Type B pancreatic cell (in vitro differentiated cells): ENCODE measurements at regions not wholly inside any gene's neighbourhood (a gene's known extent, or its start where the extent isn't known, plus 50 kb on each side); places are given as distances from the start of the nearest gene placed in this dataset.

Source experiments
- DNase-seq: peaks from one replicate; pipeline ENCODE4 v3.0.0; 2021; ENCODE audit warnings: mixed read lengths; ENCODE audit not compliant: unreplicated experiment; ENCODE audit errors: extremely low spot score
- H3K27ac Mint-ChIP-seq: 2 replicates; pipeline ENCODE4 v1.8.0; 2021; ENCODE audit warnings: mild to moderate bottlenecking, mixed read lengths
- H3K27me3 Mint-ChIP-seq: 2 replicates; pipeline ENCODE4 v1.8.0; 2021; ENCODE audit warnings: mixed read lengths
- H3K36me3 Mint-ChIP-seq: 2 replicates; pipeline ENCODE4 v1.8.0; 2021; ENCODE audit warnings: mixed read lengths
- H3K4me1 Mint-ChIP-seq: one replicate; pipeline ENCODE4 v1.8.0; 2021; ENCODE audit warnings: mixed read lengths; ENCODE audit not compliant: unreplicated experiment
- H3K4me3 Mint-ChIP-seq: 2 replicates; pipeline ENCODE4 v1.8.0; 2021; ENCODE audit warnings: mild to moderate bottlenecking, mixed read lengths
- H3K9me3 Mint-ChIP-seq: 2 replicates; pipeline ENCODE4 v1.8.0; 2021; ENCODE audit warnings: mixed read lengths
- TF ChIP-seq, protein P1 (sequence below): fragments of 200-600 bp; sonication (generic); conservative IDR thresholded peaks from 2 replicates; pipeline ENCODE4 v1.5.0; 2021; ENCODE audit warnings: antibody characterized with exemption, mild to moderate bottlenecking

DNA sequence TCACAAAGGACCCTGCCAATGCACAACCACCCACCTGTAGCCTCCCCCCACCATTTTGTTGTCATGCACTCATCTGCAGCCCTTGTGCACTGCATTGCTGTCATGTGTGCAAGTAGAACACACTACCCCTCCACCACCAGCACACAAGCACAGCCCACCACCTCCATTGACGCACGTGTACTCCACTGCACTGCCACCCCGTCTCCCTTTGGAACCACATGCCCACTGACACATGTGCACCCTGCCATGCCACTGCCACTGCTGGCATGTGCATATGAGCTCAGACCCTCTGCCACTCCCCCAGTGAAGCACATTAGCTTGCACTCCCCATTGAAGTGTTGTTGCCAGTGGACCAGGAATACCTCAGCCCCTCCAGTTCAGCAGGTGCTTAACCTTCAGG is 530.3 kb upstream of the ACO1 start:
- H3K4me1 Mint-ChIP-seq = no peaks in the 10 kb centered on the region
- H3K9me3 Mint-ChIP-seq = no peaks in the 10 kb centered on the region
- TF ChIP-seq, protein P1, sequence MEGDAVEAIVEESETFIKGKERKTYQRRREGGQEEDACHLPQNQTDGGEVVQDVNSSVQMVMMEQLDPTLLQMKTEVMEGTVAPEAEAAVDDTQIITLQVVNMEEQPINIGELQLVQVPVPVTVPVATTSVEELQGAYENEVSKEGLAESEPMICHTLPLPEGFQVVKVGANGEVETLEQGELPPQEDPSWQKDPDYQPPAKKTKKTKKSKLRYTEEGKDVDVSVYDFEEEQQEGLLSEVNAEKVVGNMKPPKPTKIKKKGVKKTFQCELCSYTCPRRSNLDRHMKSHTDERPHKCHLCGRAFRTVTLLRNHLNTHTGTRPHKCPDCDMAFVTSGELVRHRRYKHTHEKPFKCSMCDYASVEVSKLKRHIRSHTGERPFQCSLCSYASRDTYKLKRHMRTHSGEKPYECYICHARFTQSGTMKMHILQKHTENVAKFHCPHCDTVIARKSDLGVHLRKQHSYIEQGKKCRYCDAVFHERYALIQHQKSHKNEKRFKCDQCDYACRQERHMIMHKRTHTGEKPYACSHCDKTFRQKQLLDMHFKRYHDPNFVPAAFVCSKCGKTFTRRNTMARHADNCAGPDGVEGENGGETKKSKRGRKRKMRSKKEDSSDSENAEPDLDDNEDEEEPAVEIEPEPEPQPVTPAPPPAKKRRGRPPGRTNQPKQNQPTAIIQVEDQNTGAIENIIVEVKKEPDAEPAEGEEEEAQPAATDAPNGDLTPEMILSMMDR = no peak
- H3K4me3 Mint-ChIP-seq = no peak overlapping the region
- no peak for DNase-seq
- no peaks in the 10 kb centered on the region for H3K27me3 Mint-ChIP-seq
- no peaks in the 10 kb centered on the region for H3K36me3 Mint-ChIP-seq
- no peak overlapping the region for H3K27ac Mint-ChIP-seq

DNA sequence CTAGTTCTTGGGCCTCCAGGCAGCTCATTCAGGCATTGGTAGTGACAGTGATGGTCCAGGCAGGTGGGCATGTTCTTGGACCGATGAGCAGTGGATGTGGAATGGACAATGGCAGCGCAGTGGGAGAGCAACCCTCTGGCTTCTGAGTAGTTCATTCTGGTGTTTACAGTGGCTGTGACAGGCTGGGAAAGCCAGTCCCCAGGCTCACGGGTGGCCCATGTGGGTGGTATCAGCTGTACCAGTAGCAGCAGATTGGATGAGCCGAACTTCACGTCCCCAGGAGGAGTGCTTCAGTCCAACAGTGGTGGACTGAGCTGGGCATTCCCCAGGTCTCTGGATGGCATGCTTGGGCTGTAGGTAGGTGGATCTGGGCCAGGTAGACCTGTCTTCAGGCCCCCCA is 515.6 kb upstream of the ACO1 start:
- H3K36me3 Mint-ChIP-seq = no peaks in the 10 kb centered on the region
- H3K4me3 Mint-ChIP-seq = no peak overlapping the region
- H3K4me1 Mint-ChIP-seq = no peaks in the 10 kb centered on the region
- H3K27ac Mint-ChIP-seq = no peak overlapping the region
- TF ChIP-seq, protein P1 = no peak
- DNase-seq = no peak
- H3K27me3 Mint-ChIP-seq = peaks cover 3% of the 10 kb centered on the region
- H3K9me3 Mint-ChIP-seq = no peaks in the 10 kb centered on the region

DNA sequence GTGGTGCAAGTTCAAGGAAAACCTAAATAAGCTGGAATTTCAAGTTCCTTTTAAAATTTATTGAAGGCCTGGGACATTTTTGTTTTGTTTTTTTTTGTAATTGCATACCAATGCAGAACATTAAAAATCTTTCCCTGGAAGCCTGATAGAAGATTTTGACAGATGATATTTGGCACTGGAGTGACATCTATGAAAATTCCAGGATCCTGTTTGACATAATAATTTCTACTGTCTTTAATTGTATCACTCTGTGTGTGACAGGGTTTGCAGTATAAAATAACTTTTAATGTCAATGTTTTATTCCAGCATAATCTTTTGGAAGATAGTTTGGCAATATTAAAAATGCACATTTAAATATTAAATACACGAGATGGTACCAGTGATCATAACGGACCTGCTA is 514.2 kb upstream of the ACO1 start:
- H3K9me3 Mint-ChIP-seq = no peaks in the 10 kb centered on the region
- H3K27ac Mint-ChIP-seq = no peak overlapping the region
- H3K36me3 Mint-ChIP-seq = no peaks in the 10 kb centered on the region
- DNase-seq = no peak
- peaks cover 3% of the 10 kb centered on the region for H3K27me3 Mint-ChIP-seq
- TF ChIP-seq, protein P1 = no peak
- no peaks in the 10 kb centered on the region for H3K4me1 Mint-ChIP-seq
- H3K4me3 Mint-ChIP-seq = no peak overlapping the region

DNA sequence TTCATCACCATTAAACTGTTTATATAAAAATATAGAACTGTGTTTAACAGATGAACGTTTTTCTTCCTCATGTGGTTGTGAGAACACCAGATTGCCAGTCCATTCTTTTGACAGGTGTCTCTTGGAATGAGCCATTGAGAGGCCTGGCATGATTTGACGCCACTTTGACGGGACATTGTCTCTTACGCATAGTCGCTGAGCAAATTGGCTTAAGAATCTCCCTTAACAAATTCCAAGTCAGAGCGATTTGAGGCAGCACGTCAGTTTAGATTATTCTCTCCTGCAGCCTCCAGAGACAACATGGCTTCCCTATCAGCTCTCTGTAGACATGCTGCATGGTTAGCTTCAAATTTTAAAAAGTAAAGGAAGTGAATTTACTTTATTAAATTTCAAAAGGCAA is 510.7 kb upstream of the ACO1 start:
- H3K27ac Mint-ChIP-seq = no peak overlapping the region
- TF ChIP-seq, protein P1 = no peak
- H3K4me1 Mint-ChIP-seq = no peaks in the 10 kb centered on the region
- H3K36me3 Mint-ChIP-seq = no peaks in the 10 kb centered on the region
- DNase-seq = no peak
- no peaks in the 10 kb centered on the region for H3K27me3 Mint-ChIP-seq
- H3K9me3 Mint-ChIP-seq = no peaks in the 10 kb centered on the region
- H3K4me3 Mint-ChIP-seq = no peak overlapping the region

DNA sequence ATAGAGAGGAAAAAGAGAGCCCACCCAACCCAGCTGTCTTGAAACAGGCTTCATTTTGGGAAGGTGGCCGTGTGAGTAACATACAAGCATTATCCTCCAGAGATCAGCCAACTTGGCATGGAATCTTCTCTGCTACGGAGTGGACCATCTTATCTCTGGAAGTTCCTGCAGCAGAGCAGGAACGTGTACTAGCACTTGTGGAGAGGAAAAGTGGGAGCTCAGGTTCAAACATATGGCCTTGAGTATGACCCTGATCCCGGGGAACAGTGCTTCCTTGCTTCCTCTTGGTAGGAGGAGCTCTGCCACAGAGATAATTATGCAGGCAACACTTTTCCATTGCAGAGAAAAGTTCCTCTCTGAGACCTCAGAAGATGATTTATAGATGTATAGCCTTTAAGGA is 490.4 kb upstream of the ACO1 start:
- DNase-seq = no peak
- Mint-ChIP-seq H3K27me3 (peaks cover 11% of the 10 kb centered on the region), H3K4me3 (no peak overlapping the region), H3K4me1 (no peaks in the 10 kb centered on the region), H3K9me3 (peaks cover 5% of the 10 kb centered on the region), H3K27ac (no peak overlapping the region), H3K36me3 (no peaks in the 10 kb centered on the region)
- TF ChIP-seq, protein P1 = no peak
